Ascending aorta (tissue), 2 donors: ENCODE measurements at regions not wholly inside any gene's neighbourhood (a gene's known extent, or its start where the extent isn't known, plus 50 kb on each side); places are given as distances from the start of the nearest gene placed in this dataset.

Experiments used
- DNase-seq, 2 donors: peaks; one replicate each; pipeline ENCODE4 v3.0.0-alpha.2; 2019; ENCODE audit warnings: low spot score in 2 of 2
- H3K27ac ChIP-seq, 2 donors: fragments of 200-600 bp; sonication (generic); one replicate each; pipeline ENCODE4 v1.5.1; 2016 to 2017; ENCODE audit warnings: mild to moderate bottlenecking in 1 of 2
- H3K27me3 ChIP-seq: fragments of 200-600 bp; sonication (generic); one replicate; pipeline ENCODE4 v1.5.1; 2017
- H3K36me3 ChIP-seq, 2 donors: fragments of 200-600 bp; sonication (generic); one replicate each; pipeline ENCODE4 v1.5.1; 2016
- H3K4me1 ChIP-seq, 2 donors: fragments of 200-600 bp; sonication (generic); one replicate each; pipeline ENCODE4 v1.5.1; 2016 to 2017; ENCODE audit warnings: mild to moderate bottlenecking in 1 of 2
- H3K4me3 ChIP-seq, 2 donors: fragments of 200-600 bp; sonication (generic); one replicate each; pipeline ENCODE4 v1.5.1; 2016 to 2017; ENCODE audit warnings: mild to moderate bottlenecking in 1 of 2
- H3K9me3 ChIP-seq, 2 donors: fragments of 200-600 bp; sonication (generic); one replicate each; pipeline ENCODE4 v1.5.1; 2016
- CTCF ChIP-seq, 3 experiments: fragments of 200-600 bp in 2 of 3; fragments of 450-650 bp in 1 of 3; sonication (generic) in 2 of 3; IDR thresholded peaks; one replicate each; pipeline ENCODE4 v1.5.1; 2016 to 2019; ENCODE audit warnings: antibody characterized with exemption in 3 of 3, mild to moderate bottlenecking in 1 of 3, moderate library complexity in 1 of 3
- intact Hi-C: fragments of 100-400 bp; cut with DNase I; formaldehyde crosslinking; loops from one replicate; pipeline ENCODE4 v1.15.1; 2023

- Histone ChIP-seq H3K9me3 (no peaks in the 10 kb centered on the region), H3K27me3 (no peaks in the 10 kb centered on the region), H3K36me3 (no peaks in the 10 kb centered on the region), H3K4me3 (no peak overlapping the region), H3K4me1 (no peaks in the 10 kb centered on the region), H3K27ac (no peak overlapping the region)
- intact Hi-C loops: no loop called here
- TF ChIP-seq CTCF (IDR thresholded peaks at IDR 0.05): no peak
- no peak for DNase-seq
These were observed 572.8 kb downstream of the TLE1 start for GRCh38 chr9:81116340-81117137.

GRCh38 chr9:81113453-81114124 lies 575.8 kb downstream of the TLE1 start:
- DNase-seq: no peak
- Histone ChIP-seq H3K9me3 (no peaks in the 10 kb centered on the region), H3K4me3 (no peak overlapping the region), H3K27ac (no peak overlapping the region), H3K4me1 (no peaks in the 10 kb centered on the region), H3K36me3 (no peaks in the 10 kb centered on the region), H3K27me3 (no peaks in the 10 kb centered on the region)
- intact Hi-C loops: no loop called here
- no peak for TF ChIP-seq CTCF (IDR thresholded peaks at IDR 0.05)

- no peaks in the 10 kb centered on the region for H3K9me3 ChIP-seq
- H3K4me1 ChIP-seq: no peaks in the 10 kb centered on the region
- intact Hi-C loops: no loop called here
- H3K27ac ChIP-seq: no peak overlapping the region
- H3K36me3 ChIP-seq: no peaks in the 10 kb centered on the region
- TF ChIP-seq CTCF (IDR thresholded peaks at IDR 0.05): no peak
- no peak for DNase-seq
- H3K27me3 ChIP-seq: no peaks in the 10 kb centered on the region
- no peak overlapping the region for H3K4me3 ChIP-seq
These were observed 576.5 kb downstream of the TLE1 start for GRCh38 chr9:81112627-81113452.

GRCh38 chr9:81108821-81109220 lies 580.5 kb downstream of the TLE1 start:
- H3K27ac ChIP-seq: no peak overlapping the region
- H3K36me3 ChIP-seq: no peaks in the 10 kb centered on the region
- no peaks in the 10 kb centered on the region for H3K4me1 ChIP-seq
- H3K27me3 ChIP-seq: no peaks in the 10 kb centered on the region
- DNase-seq: no peak
- no peak for TF ChIP-seq CTCF (IDR thresholded peaks at IDR 0.05)
- no peaks in the 10 kb centered on the region for H3K9me3 ChIP-seq
- H3K4me3 ChIP-seq: no peak overlapping the region
- intact Hi-C loops: no loop called here

GRCh38 chr9:81108391-81108790 lies 581.0 kb downstream of the TLE1 start:
- H3K4me1 ChIP-seq: no peaks in the 10 kb centered on the region
- H3K9me3 ChIP-seq: no peaks in the 10 kb centered on the region
- H3K27ac ChIP-seq: no peak overlapping the region
- TF ChIP-seq CTCF (IDR thresholded peaks at IDR 0.05): no peak
- H3K36me3 ChIP-seq: no peaks in the 10 kb centered on the region
- DNase-seq: no peak
- intact Hi-C loops: no loop called here
- no peaks in the 10 kb centered on the region for H3K27me3 ChIP-seq
- no peak overlapping the region for H3K4me3 ChIP-seq
